GM12864 (cell line): ENCODE measurements at regions not wholly inside any gene's neighbourhood (a gene's known extent, or its start where the extent isn't known, plus 50 kb on each side); places are given as distances from the start of the nearest gene placed in this dataset.
"Not testable (repeated sequence)": the region's sequence is repeated elsewhere in the genome, so short reads cannot be mapped to it uniquely, and the experiment has no call there.

ENCODE experiments used
- DNase-seq: peaks from one replicate; pipeline ENCODE4 v3.0.0-alpha.2; 2011; ENCODE audit warnings: low read depth
- H3K4me3 ChIP-seq: 2 replicates; pipeline ENCODE4 v1.5.1; 2011; ENCODE audit warnings: mild to moderate bottlenecking, low read depth, low read length, control low read depth

GRCh38 chr10:46645110-46645509 is 66.2 kb downstream of the SYT15 start:
- DNase-seq, H3K4me3 ChIP-seq: not testable (repeated sequence)

GRCh38 chr10:46646132-46646531 is 67.2 kb downstream of the SYT15 start:
- H3K4me3 ChIP-seq, DNase-seq: not testable (repeated sequence)

- H3K4me3 ChIP-seq, DNase-seq: not testable (repeated sequence)
These were observed 72.0 kb downstream of the SYT15 start for GRCh38 chr10:46650967-46651366.

- not testable (repeated sequence) for DNase-seq, H3K4me3 ChIP-seq
These were observed 78.5 kb downstream of the SYT15 start for GRCh38 chr10:46657437-46657836.

DNA sequence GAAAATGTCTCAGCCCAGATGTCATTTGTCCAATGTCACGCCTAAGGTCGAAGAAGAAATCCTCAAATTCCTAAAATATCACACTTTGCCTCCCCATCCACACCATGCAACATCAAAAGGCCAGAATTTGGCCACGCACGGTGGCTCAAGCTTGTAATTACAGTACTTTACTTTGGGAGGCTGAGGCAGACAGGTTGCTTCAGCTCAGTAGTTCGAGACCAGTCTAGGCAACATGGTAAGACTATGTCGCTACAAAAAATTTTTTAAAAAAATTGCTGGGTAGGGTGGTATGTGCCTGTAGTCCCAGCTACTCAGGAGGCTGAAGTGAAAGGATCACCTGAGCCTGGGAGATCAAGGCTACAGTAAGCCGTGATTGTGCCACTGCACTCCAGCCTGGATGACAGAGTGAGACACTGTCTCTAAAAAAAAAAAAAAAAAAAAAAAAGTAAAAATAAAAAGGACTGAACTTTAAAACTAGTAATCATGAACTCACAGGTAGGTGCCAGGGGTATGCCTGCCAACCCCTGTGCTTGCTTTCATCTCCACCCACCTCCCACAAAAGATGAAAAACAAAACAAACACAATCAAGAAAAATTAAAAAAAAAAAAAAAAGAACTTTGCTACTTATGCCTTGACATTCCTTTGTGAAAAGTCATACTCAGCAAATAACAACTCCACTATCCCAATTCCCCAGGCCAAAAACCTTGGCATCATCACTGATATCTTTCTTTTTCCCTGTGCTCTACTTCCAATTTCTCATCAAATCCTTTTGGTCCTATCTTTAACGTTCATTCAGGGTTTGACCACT is 81.3 kb downstream of the SYT15 start:
- not testable (repeated sequence) for DNase-seq, H3K4me3 ChIP-seq

GRCh38 chr10:46660835-46661164 is 81.9 kb downstream of the SYT15 start:
- not testable (repeated sequence) for H3K4me3 ChIP-seq, DNase-seq

- not testable (repeated sequence) for DNase-seq, H3K4me3 ChIP-seq
These were observed 86.6 kb downstream of the SYT15 start for GRCh38 chr10:46665536-46665935.

- DNase-seq, H3K4me3 ChIP-seq: not testable (repeated sequence)
These were observed 89.5 kb downstream of the SYT15 start for GRCh38 chr10:46668357-46668997.

DNA sequence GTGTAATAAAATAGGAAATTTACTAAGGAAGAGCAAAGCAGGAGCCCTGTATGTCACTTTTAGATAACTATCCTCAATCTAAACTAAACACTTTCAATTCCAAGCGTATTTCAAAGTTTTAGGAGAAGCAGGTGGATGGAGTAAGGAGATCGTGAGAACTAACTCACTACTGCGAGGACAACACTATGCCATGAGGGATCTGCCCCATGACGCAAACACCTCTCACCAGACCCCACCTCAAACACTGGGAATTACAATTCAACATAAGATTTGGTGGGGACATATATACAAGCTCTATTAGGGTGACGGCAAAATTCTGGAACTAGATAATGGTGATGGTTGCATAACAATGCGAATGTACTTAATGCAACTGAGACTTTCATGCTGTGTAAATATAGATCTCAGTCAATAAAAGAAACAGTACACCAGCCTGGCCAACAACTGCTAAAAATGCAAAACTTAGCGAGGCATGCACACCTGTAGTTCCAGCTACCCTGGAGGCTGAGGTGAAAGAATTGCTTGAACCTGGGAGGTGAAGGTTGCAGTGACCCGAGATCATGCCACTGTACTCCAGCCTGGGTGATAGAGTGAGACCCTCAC is 99.0 kb downstream of the SYT15 start:
- not testable (repeated sequence) for DNase-seq, H3K4me3 ChIP-seq

DNA sequence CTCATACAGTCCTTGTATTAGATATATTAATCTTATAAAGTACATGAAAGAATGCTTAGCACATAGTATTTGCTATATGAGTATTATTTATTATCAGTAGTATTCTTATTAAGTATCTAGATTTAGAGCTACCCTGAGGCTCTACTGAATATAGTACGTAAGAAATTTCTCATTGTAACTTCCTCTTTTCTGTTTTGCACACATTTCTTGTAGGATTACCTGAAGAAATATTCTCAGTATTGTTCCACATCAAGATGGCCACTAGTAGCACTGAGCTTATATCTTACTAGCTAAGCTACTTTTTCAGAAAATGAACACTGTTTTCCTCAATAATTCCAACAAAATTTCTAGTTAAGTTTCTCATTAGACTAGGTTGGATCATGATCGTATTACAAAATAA is 112.5 kb downstream of the SYT15 start:
- H3K4me3 ChIP-seq, DNase-seq: not testable (repeated sequence)

- not testable (repeated sequence) for DNase-seq, H3K4me3 ChIP-seq
These were observed 114.3 kb downstream of the SYT15 start for GRCh38 chr10:46693218-46693617.

- not testable (repeated sequence) for H3K4me3 ChIP-seq, DNase-seq
These were observed 138.3 kb downstream of the SYT15 start for GRCh38 chr10:46717264-46717663.

GRCh38 chr10:46718014-46718413 is 139.1 kb downstream of the SYT15 start:
- not testable (repeated sequence) for DNase-seq, H3K4me3 ChIP-seq

GRCh38 chr10:46720386-46720785 is 141.5 kb downstream of the SYT15 start:
- not testable (repeated sequence) for DNase-seq, H3K4me3 ChIP-seq

DNA sequence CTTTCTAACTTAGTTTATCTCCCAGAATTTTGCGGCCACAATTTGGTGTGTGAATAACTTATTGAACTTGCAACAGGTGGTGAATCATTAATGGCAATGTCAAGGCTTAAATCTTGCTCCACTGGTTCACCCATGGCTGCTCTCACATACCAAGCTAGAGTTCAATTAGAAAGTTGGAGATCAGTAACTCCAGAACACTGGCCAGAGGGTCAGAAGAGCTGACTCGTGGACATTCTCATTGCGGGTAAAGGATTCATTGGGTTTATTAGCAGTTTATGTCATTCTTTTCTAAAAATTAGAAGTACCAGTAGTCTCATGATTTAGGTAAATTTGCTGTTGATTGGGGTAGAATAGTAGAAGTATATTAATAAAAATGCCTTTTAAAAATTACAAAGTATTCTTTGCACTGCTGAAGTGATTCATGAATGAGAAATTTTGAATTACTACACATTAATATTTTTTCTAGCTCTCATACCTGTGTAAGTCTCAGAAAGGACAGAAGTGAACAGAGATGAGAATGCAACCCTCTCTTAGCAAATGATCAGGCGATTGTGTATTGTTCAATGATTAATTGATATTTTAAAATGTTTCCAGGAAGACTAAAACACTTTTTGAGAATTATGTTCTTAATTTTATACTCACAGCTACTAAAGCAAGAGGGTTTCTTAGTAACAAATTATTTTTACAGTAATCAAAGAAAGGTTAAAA is 142.0 kb downstream of the SYT15 start:
- DNase-seq, H3K4me3 ChIP-seq: not testable (repeated sequence)

- H3K4me3 ChIP-seq, DNase-seq: not testable (repeated sequence)
These were observed 145.3 kb downstream of the SYT15 start for GRCh38 chr10:46724258-46724657.

- H3K4me3 ChIP-seq: not testable (repeated sequence)
These were observed 149.4 kb downstream of the SYT15 start for GRCh38 chr10:46728359-46728758.

GRCh38 chr10:46730729-46731128 is 151.8 kb downstream of the SYT15 start:
- H3K4me3 ChIP-seq, DNase-seq: not testable (repeated sequence)

More at GRCh38 chr10:46728359-46728758, 149.4 kb downstream of the SYT15 start:
- not testable (repeated sequence) for DNase-seq

DNA sequence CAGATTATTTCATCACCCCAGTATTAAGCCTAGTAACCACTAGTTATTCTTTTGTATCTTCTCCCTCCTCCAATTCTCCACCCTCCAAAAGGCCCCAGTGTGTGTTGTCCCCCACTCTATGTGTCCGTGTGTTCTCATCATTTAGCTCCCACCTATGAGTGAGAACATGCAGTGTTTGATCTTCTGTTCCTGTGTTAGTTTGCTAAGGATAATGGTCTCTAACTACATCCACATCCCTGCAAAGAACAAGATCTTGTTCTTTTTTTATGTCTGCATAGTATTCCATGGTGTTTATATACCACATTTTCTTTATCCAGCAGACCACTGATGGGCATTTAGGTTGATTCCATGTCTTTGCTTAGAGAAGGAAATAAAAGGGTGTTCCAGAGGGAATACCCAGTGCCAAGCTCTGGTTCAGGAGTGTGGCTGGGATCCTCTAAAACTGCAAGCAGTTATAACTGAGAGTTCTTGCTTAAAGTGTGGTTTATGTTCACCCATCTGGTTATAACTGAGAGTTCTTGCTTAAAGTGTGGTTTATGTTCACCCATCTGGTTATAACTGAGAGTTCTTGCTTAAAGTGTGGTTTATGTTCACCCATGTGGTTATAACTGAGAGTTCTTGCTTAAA is 154.8 kb downstream of the SYT15 start:
- DNase-seq, H3K4me3 ChIP-seq: not testable (repeated sequence)
